Mesenchymal stem cell (in vitro differentiated cells and primary cell): ENCODE measurements at regions not wholly inside any gene's neighbourhood (a gene's known extent, or its start where the extent isn't known, plus 50 kb on each side); places are given as distances from the start of the nearest gene placed in this dataset.

Source experiments
- DNase-seq: peaks from one replicate; pipeline ENCODE4 v3.0.0-alpha.2; 2013
- H2AFZ ChIP-seq: one replicate; pipeline ENCODE4 v1.6.1; 2013; ENCODE audit warnings: low read depth, mild to moderate bottlenecking, control low read depth, inconsistent platforms, low read length, moderate library complexity
- H2AK5ac ChIP-seq: 2 replicates; pipeline ENCODE4 v1.6.1; 2013; ENCODE audit warnings: low read length, moderate library complexity, mild to moderate bottlenecking, inconsistent platforms; ENCODE audit not compliant: severe bottlenecking
- H2BK120ac ChIP-seq: one replicate; pipeline ENCODE4 v1.6.1; 2013; ENCODE audit warnings: low read depth, mild to moderate bottlenecking, inconsistent platforms, low read length, moderate library complexity
- H2BK12ac ChIP-seq, 2 experiments: one replicate each; pipeline ENCODE4 v1.6.1; 2013; ENCODE audit warnings: inconsistent platforms in 2 of 2, low read length in 2 of 2, mild to moderate bottlenecking in 2 of 2, moderate library complexity in 2 of 2, control low read depth in 1 of 2
- H2BK15ac ChIP-seq: one replicate; pipeline ENCODE4 v1.6.1; 2013; ENCODE audit warnings: mild to moderate bottlenecking, low read depth, inconsistent platforms; ENCODE audit not compliant: poor library complexity, severe bottlenecking
- H2BK5ac ChIP-seq: 2 replicates; pipeline ENCODE4 v1.6.1; 2013; ENCODE audit warnings: low read depth, mild to moderate bottlenecking, low read length, control low read depth, inconsistent platforms; ENCODE audit not compliant: poor library complexity, severe bottlenecking
- H3K14ac ChIP-seq, 2 experiments: one replicate each; pipeline ENCODE4 v1.6.1; 2013; ENCODE audit warnings: inconsistent platforms in 2 of 2, low read length in 2 of 2, control low read depth in 1 of 2, mild to moderate bottlenecking in 1 of 2, moderate library complexity in 1 of 2
- H3K18ac ChIP-seq, 2 experiments: one replicate each; pipeline ENCODE4 v1.6.1; 2013; ENCODE audit warnings: inconsistent platforms in 2 of 2, low read length in 2 of 2, control low read depth in 1 of 2, low read depth in 1 of 2, mild to moderate bottlenecking in 1 of 2
- H3K23ac ChIP-seq, 2 experiments: one replicate each; pipeline ENCODE4 v1.6.1; 2013; ENCODE audit warnings: inconsistent platforms in 2 of 2, low read length in 2 of 2, mild to moderate bottlenecking in 2 of 2, moderate library complexity in 2 of 2, control low read depth in 1 of 2
- H3K27ac ChIP-seq: 2 replicates; pipeline ENCODE4 v1.5.1; 2013; ENCODE audit warnings: mild to moderate bottlenecking, moderate library complexity, low read length, control low read depth, inconsistent platforms; ENCODE audit not compliant: poor library complexity, severe bottlenecking
- H3K27me3 ChIP-seq, 2 experiments: 2 replicates each; pipeline versions ENCODE4 v1.6.1 to v1.7.0; 2013; ENCODE audit warnings: low read length in 2 of 2, mild to moderate bottlenecking in 2 of 2, moderate library complexity in 2 of 2, control low read depth in 1 of 2, inconsistent platforms in 1 of 2; ENCODE audit not compliant: control insufficient read depth in 1 of 2, insufficient read depth in 1 of 2
- H3K36me3 ChIP-seq, 2 experiments: 2 replicates each; pipeline versions ENCODE4 v1.6.1 to v1.7.0; 2013; ENCODE audit warnings: low read length in 2 of 2, control low read depth in 1 of 2, inconsistent platforms in 1 of 2, low read depth in 1 of 2, mild to moderate bottlenecking in 1 of 2; ENCODE audit not compliant: insufficient read depth in 2 of 2, control insufficient read depth in 1 of 2
- H3K4ac ChIP-seq, 2 experiments: one replicate each; pipeline ENCODE4 v1.6.1; 2013; ENCODE audit warnings: inconsistent platforms in 2 of 2, low read length in 2 of 2, mild to moderate bottlenecking in 2 of 2, moderate library complexity in 2 of 2, control low read depth in 1 of 2, low read depth in 1 of 2
- H3K4me1 ChIP-seq: 2 replicates; pipeline ENCODE4 v1.6.1; 2013; ENCODE audit warnings: low read depth, low read length, control low read depth; ENCODE audit not compliant: control insufficient read depth, insufficient read depth
- H3K4me2 ChIP-seq: 2 replicates; pipeline ENCODE4 v1.6.1; 2013; ENCODE audit warnings: low read length, mild to moderate bottlenecking, inconsistent platforms; ENCODE audit not compliant: poor library complexity, severe bottlenecking
- H3K4me3 ChIP-seq, 2 experiments: 2 replicates each; pipeline versions ENCODE4 v1.5.1 to v1.7.0; 2013; ENCODE audit warnings: low read length in 2 of 2, mild to moderate bottlenecking in 2 of 2, control low read depth in 1 of 2, low read depth in 1 of 2; ENCODE audit not compliant: insufficient read depth in 1 of 2
- H3K79me1 ChIP-seq: replicated peaks from 2 replicates; pipeline ENCODE4 v1.6.1; 2013; ENCODE audit warnings: mild to moderate bottlenecking, control low read depth, low read length, inconsistent platforms; ENCODE audit not compliant: poor library complexity, severe bottlenecking
- H3K9ac ChIP-seq: 2 replicates; pipeline ENCODE4 v1.7.0; 2013; ENCODE audit warnings: mild to moderate bottlenecking, low read length, moderate library complexity
- H3K9me3 ChIP-seq: 2 replicates; pipeline ENCODE4 v1.7.0; 2013; ENCODE audit warnings: mild to moderate bottlenecking, low read length; ENCODE audit not compliant: control insufficient read depth
- H4K8ac ChIP-seq: one replicate; pipeline ENCODE4 v1.6.1; 2013; ENCODE audit warnings: inconsistent platforms, mild to moderate bottlenecking, low read length, moderate library complexity
- H4K91ac ChIP-seq: one replicate; pipeline ENCODE4 v1.6.1; 2013; ENCODE audit warnings: mild to moderate bottlenecking, low read length, inconsistent platforms
- WGBS: methylation state at CpG from one replicate; pipeline ENCODE4 v1.1.7; 2013; ENCODE audit warnings: mixed read lengths; 5-methylcytosine and 5-hydroxymethylcytosine counted together

DNA sequence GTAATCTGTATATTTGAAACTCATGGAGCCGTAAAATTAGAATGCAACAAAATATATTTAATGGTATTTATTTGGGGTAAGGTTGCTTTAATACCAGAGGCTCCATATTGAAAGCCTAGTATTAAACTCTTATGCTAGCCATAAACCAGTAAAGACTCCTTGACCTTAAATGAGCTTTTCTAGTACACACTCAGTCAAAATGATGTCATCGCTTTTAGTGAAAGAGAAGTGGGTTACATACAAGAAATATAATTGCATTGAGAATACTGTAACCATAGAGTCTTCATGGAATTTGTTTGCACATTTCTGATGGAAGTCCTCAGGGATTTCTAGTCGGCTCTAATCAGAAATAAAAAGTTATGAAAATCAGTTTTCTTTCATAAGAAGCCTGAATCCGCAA is 757.6 kb downstream of the GBE1 start:
- H4K8ac ChIP-seq, result no peak overlapping the region
- no peak overlapping the region for H3K4me2 ChIP-seq
- no peak overlapping the region for H2AFZ ChIP-seq
- H2BK5ac ChIP-seq, result no peak overlapping the region
- no peak overlapping the region for H2BK120ac ChIP-seq
- no peak overlapping the region for H2BK15ac ChIP-seq
- no peak overlapping the region for H3K4ac ChIP-seq
- no peak overlapping the region for H3K14ac ChIP-seq
- 86% methylated on average over 2 of the region's 4 CpGs for WGBS
- DNase-seq, result no peak
- H3K4me1 ChIP-seq, result no peaks in the 10 kb centered on the region
- H3K79me1 ChIP-seq, result no peaks in the 10 kb centered on the region
- H3K23ac ChIP-seq, result no peak overlapping the region
- no peak overlapping the region for H3K9ac ChIP-seq
- no peaks in the 10 kb centered on the region for H3K9me3 ChIP-seq
- no peaks in the 10 kb centered on the region for H3K36me3 ChIP-seq
- H4K91ac ChIP-seq, result no peak overlapping the region
- H2BK12ac ChIP-seq, result no peak overlapping the region
- H3K18ac ChIP-seq, result no peak overlapping the region
- H3K27ac ChIP-seq, result no peak overlapping the region
- H2AK5ac ChIP-seq, result no peak overlapping the region
- H3K27me3 ChIP-seq, result no peaks in the 10 kb centered on the region
- H3K4me3 ChIP-seq, result no peak overlapping the region

DNA sequence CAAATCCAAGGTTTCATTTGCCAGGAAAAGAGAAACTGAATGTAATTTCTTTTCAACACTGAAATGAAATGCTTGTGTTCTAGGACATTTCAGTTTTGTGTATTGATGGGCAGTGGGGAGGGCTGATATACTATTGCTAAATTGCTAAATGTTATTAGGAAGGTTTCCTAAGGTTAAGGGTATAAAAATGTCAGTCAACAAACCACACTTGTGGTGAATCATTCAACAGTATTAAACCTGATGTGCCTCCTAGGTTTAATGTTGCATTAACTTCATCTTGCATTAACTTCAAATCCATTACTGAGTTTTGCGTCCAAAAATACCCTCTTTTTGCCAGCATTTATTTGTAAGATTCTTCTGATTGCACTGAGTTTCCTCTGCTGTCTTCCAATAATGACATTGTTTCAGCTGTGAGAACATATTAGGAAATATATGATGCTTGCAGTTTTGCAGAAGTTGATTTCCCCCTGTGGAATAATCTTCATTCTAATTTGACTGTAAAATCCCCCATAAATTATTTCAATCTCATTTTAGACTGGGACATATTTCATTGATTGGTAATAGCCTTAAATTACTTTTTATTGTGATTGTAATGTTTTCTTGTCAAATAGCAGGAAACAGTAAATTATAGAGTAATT is 758.3 kb downstream of the GBE1 start:
- no peaks in the 10 kb centered on the region for H3K36me3 ChIP-seq
- H3K4me1 ChIP-seq, result no peaks in the 10 kb centered on the region
- H3K9me3 ChIP-seq, result no peaks in the 10 kb centered on the region
- H3K27ac ChIP-seq, result no peak overlapping the region
- H4K8ac ChIP-seq, result no peak overlapping the region
- H2BK15ac ChIP-seq, result no peak overlapping the region
- H2AFZ ChIP-seq, result no peak overlapping the region
- no peak overlapping the region for H2AK5ac ChIP-seq
- WGBS, result 100% methylated on average over 1 of the region's 1 CpG
- DNase-seq, result no peak
- H3K27me3 ChIP-seq, result no peaks in the 10 kb centered on the region
- no peak overlapping the region for H2BK5ac ChIP-seq
- no peak overlapping the region for H3K4me2 ChIP-seq
- H3K79me1 ChIP-seq, result no peaks in the 10 kb centered on the region
- no peak overlapping the region for H2BK12ac ChIP-seq
- H4K91ac ChIP-seq, result no peak overlapping the region
- H3K4ac ChIP-seq, result no peak overlapping the region
- H2BK120ac ChIP-seq, result no peak overlapping the region
- H3K4me3 ChIP-seq, result no peak overlapping the region
- no peak overlapping the region for H3K18ac ChIP-seq
- no peak overlapping the region for H3K23ac ChIP-seq
- H3K9ac ChIP-seq, result no peak overlapping the region
- H3K14ac ChIP-seq, result no peak overlapping the region

DNA sequence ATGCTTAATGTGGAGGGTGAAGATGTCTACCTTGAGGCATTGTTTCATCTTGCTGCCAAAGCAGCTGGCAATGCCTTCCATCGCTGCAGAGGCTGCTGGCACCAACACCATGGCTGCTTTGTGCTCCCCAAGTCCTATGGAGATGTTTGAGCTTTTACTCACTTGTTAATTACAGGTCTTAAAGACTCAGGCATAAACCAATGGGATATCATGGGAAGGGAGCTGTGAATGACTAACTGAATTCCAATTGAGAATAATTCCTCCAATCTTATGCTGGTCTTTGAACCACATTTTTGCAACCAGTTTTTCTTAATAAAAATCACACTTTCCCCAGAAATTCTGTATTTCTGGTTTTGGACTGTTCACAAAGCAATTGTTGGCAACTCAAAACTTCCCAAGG is 762.0 kb downstream of the GBE1 start:
- H2BK120ac ChIP-seq, result no peak overlapping the region
- no peaks in the 10 kb centered on the region for H3K27me3 ChIP-seq
- no peak overlapping the region for H3K4me3 ChIP-seq
- no peak overlapping the region for H2BK15ac ChIP-seq
- H3K27ac ChIP-seq, result no peak overlapping the region
- H3K9ac ChIP-seq, result no peak overlapping the region
- H2BK5ac ChIP-seq, result no peak overlapping the region
- no peaks in the 10 kb centered on the region for H3K9me3 ChIP-seq
- WGBS, result 82% methylated on average over 1 of the region's 1 CpG
- no peak overlapping the region for H3K18ac ChIP-seq
- no peak overlapping the region for H4K8ac ChIP-seq
- no peak overlapping the region for H3K23ac ChIP-seq
- H3K4me2 ChIP-seq, result no peak overlapping the region
- DNase-seq, result no peak
- no peaks in the 10 kb centered on the region for H3K36me3 ChIP-seq
- H3K14ac ChIP-seq, result no peak overlapping the region
- no peaks in the 10 kb centered on the region for H3K79me1 ChIP-seq
- H2AFZ ChIP-seq, result no peak overlapping the region
- H4K91ac ChIP-seq, result no peak overlapping the region
- no peak overlapping the region for H3K4ac ChIP-seq
- H2BK12ac ChIP-seq, result no peak overlapping the region
- H2AK5ac ChIP-seq, result no peak overlapping the region
- H3K4me1 ChIP-seq, result no peaks in the 10 kb centered on the region

DNA sequence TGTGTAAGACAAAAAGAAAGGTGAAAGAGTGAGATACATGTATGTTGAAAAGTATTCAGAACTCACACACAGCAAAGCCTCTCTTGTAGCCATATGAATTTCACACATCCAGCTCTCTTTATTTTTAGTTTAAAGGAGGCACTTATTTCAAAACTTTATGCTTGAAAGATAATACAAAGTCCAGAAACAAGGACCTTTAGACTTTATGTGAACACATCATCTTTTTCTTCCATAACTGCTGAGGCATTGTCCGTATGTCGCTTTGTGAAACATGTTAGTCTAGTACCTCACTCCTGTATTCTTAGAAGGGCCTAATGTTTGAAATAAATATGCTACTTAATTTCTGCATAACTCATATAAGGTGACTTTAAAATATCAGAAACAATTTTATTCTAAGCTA is 763.4 kb downstream of the GBE1 start:
- no peaks in the 10 kb centered on the region for H3K4me1 ChIP-seq
- H2BK120ac ChIP-seq, result no peak overlapping the region
- H3K4me3 ChIP-seq, result no peak overlapping the region
- no peak overlapping the region for H3K14ac ChIP-seq
- no peak overlapping the region for H4K91ac ChIP-seq
- WGBS, result no CpG with 5 or more reads among the region's 2 CpGs
- H3K4me2 ChIP-seq, result no peak overlapping the region
- no peaks in the 10 kb centered on the region for H3K9me3 ChIP-seq
- no peak overlapping the region for H3K9ac ChIP-seq
- H3K4ac ChIP-seq, result no peak overlapping the region
- H2BK12ac ChIP-seq, result no peak overlapping the region
- no peak overlapping the region for H3K27ac ChIP-seq
- H4K8ac ChIP-seq, result no peak overlapping the region
- no peak overlapping the region for H2BK5ac ChIP-seq
- H2AFZ ChIP-seq, result no peak overlapping the region
- H2AK5ac ChIP-seq, result no peak overlapping the region
- H3K36me3 ChIP-seq, result no peaks in the 10 kb centered on the region
- H2BK15ac ChIP-seq, result no peak overlapping the region
- no peak overlapping the region for H3K18ac ChIP-seq
- no peaks in the 10 kb centered on the region for H3K79me1 ChIP-seq
- H3K27me3 ChIP-seq, result no peaks in the 10 kb centered on the region
- no peak for DNase-seq
- no peak overlapping the region for H3K23ac ChIP-seq
